GM19395 (cell line): ENCODE measurements at regions not wholly inside any gene's neighbourhood (a gene's known extent, or its start where the extent isn't known, plus 50 kb on each side); places are given as distances from the start of the nearest gene placed in this dataset.
"Not testable (repeated sequence)": the region's sequence is repeated elsewhere in the genome, so short reads cannot be mapped to it uniquely, and the experiment has no call there.

Source experiments
- ATAC-seq: cut with Tn5 transposase; IDR thresholded peaks from one replicate; pipeline ENCODE4 v1.9.1; 2021; ENCODE audit warnings: mild to moderate bottlenecking, moderate library complexity; ENCODE audit not compliant: unreplicated experiment

GRCh38 chr18:37852464-37852863, 286.9 kb upstream of the CELF4 start:
- ATAC-seq = no peak

GRCh38 chr18:37847544-37847943, 281.9 kb upstream of the CELF4 start:
- ATAC-seq = no peak

GRCh38 chr18:37846996-37847395, 281.4 kb upstream of the CELF4 start:
- ATAC-seq = no peak

GRCh38 chr18:37845498-37845897, 279.9 kb upstream of the CELF4 start:
- no peak for ATAC-seq

- ATAC-seq = no peak
Observed at GRCh38 chr18:37844209-37844970, 278.8 kb upstream of the CELF4 start.

- ATAC-seq = no peak
Observed at GRCh38 chr18:37838083-37838482, 272.5 kb upstream of the CELF4 start.

GRCh38 chr18:37836071-37836970, 270.7 kb upstream of the CELF4 start:
- ATAC-seq = no peak

- ATAC-seq = not testable (repeated sequence)
Observed at GRCh38 chr18:37832010-37832695, 266.6 kb upstream of the CELF4 start.

- no peak for ATAC-seq
Observed at GRCh38 chr18:37812961-37813360, 247.4 kb upstream of the CELF4 start.

GRCh38 chr18:37805773-37806404, 240.3 kb upstream of the CELF4 start:
- ATAC-seq = no peak

GRCh38 chr18:37796823-37797349, 231.3 kb upstream of the CELF4 start:
- ATAC-seq = no peak

- ATAC-seq = no peak
Observed at GRCh38 chr18:37787452-37787851, 221.9 kb upstream of the CELF4 start.

GRCh38 chr18:37783771-37784170, 218.2 kb upstream of the CELF4 start:
- ATAC-seq = no peak

- no peak for ATAC-seq
Observed at GRCh38 chr18:37779220-37779619, 213.6 kb upstream of the CELF4 start.

- peak; percentile 96 for ATAC-seq
Observed at GRCh38 chr18:37778417-37779165, 213.0 kb upstream of the CELF4 start.

GRCh38 chr18:37769826-37770225, 204.2 kb upstream of the CELF4 start:
- ATAC-seq = no peak

- no peak for ATAC-seq
Observed at GRCh38 chr18:37764541-37765288, 199.1 kb upstream of the CELF4 start.

- no peak for ATAC-seq
Observed at GRCh38 chr18:37762076-37762621, 196.6 kb upstream of the CELF4 start.

- ATAC-seq = no peak
Observed at GRCh38 chr18:37754141-37754540, 188.5 kb upstream of the CELF4 start.
